GM12878 (cell line): ENCODE measurements at regions not wholly inside any gene's neighbourhood (a gene's known extent, or its start where the extent isn't known, plus 50 kb on each side); places are given as distances from the start of the nearest gene placed in this dataset.

Experiments used
- ATAC-seq: fragments of 200-7000 bp; cut with Tn5 transposase; 3 replicates; pipeline ENCODE4 v1.9.1; 2020; ENCODE audit warnings: mild to moderate bottlenecking, moderate library complexity
- BruUV-seq: library from RNA; stranded (reverse); fragments of 400-500 nt; replicated peaks from 2 replicates; lab custom pipeline; 2021; lab: Mats Ljungman, UMichigan
- CTCF ChIA-PET: fragments of 300-600 bp; sonication (Branson Sonifier 250); formaldehyde crosslinking; extraction: SDS; loops from one replicate; lab custom pipeline; 2021; ENCODE audit warnings: inconsistent platforms; lab: Yijun Ruan, JAX
- POLR2A ChIA-PET: fragments of 350-600 bp; formaldehyde crosslinking; extraction: SDS; loops from one replicate; lab custom pipeline; 2021; ENCODE audit warnings: inconsistent platforms; lab: Charles Lee
- RAD21 ChIA-PET: fragments of 300-600 bp; sonication (Branson Sonifier 250); formaldehyde crosslinking; loops from one replicate; lab custom pipeline; 2023; ENCODE audit warnings: antibody characterized with exemption; ENCODE audit not compliant: unreplicated experiment; lab: Charles Lee
- SMC1A ChIA-PET: fragments of 300-600 bp; sonication (Branson Sonifier 250); formaldehyde crosslinking; loops from one replicate; lab custom pipeline; 2023; ENCODE audit not compliant: unreplicated experiment, uncharacterized antibody; lab: Charles Lee
- DNase-seq: peaks from one replicate; pipeline ENCODE4 v3.0.0-alpha.2; 2011; ENCODE audit warnings: low read depth, low spot score
- FAIRE-seq: peaks from 3 replicates; lab custom pipeline; 2011; peaks lifted over from hg19 to GRCh38; lab: Jason Lieb, UNC
- H2AFZ ChIP-seq: 2 replicates; pipeline ENCODE4 v1.6.0; 2011; ENCODE audit warnings: low read depth, low read length, control low read depth; ENCODE audit not compliant: control insufficient read depth
- H3K27ac ChIP-seq: 2 replicates; pipeline ENCODE4 v1.5.1; 2011; ENCODE audit warnings: control low read depth; ENCODE audit not compliant: control insufficient read depth, insufficient read depth
- H3K27me3 ChIP-seq, 2 experiments: replicated peaks in 1 of 2; 2 replicates each; pipeline versions ENCODE4 v1.6.0 to v1.6.1; 2011; ENCODE audit warnings: low read length in 1 of 2; ENCODE audit not compliant: control insufficient read depth in 2 of 2, insufficient read depth in 2 of 2
- H3K36me3 ChIP-seq, 2 experiments: 2 replicates each; pipeline ENCODE4 v1.5.1; 2011; ENCODE audit warnings: low read length in 1 of 2; ENCODE audit not compliant: control insufficient read depth in 2 of 2, insufficient read depth in 2 of 2
- H3K4me1 ChIP-seq: 2 replicates; pipeline ENCODE4 v1.6.1; 2011; ENCODE audit warnings: mild to moderate bottlenecking, low read length, moderate library complexity, mixed read lengths; ENCODE audit not compliant: control insufficient read depth, insufficient read depth
- H3K4me2 ChIP-seq: 2 replicates; pipeline ENCODE4 v1.6.0; 2011; ENCODE audit warnings: control low read depth; ENCODE audit not compliant: control insufficient read depth, insufficient read depth
- H3K4me3 ChIP-seq: fragments of 200-600 bp; sonication (generic); 2 replicates; pipeline ENCODE4 v1.5.1; 2016
- H3K79me2 ChIP-seq: 2 replicates; pipeline ENCODE4 v1.6.0; 2011; ENCODE audit warnings: low read length; ENCODE audit not compliant: control insufficient read depth, insufficient read depth
- H3K9ac ChIP-seq: 2 replicates; pipeline ENCODE4 v1.8.0; 2011; ENCODE audit warnings: low read length, control low read depth, mixed read lengths; ENCODE audit not compliant: control insufficient read depth, insufficient read depth
- H3K9me3 ChIP-seq: replicated peaks from 3 replicates; pipeline ENCODE4 v1.5.1; 2011; ENCODE audit warnings: mild to moderate bottlenecking, low read length; ENCODE audit not compliant: control insufficient read depth, insufficient read depth
- H4K20me1 ChIP-seq: 2 replicates; pipeline ENCODE4 v1.6.0; 2011; ENCODE audit not compliant: control insufficient read depth, insufficient read depth
- ATF7 ChIP-seq: fragments of 450-650 bp; IDR thresholded peaks from 2 replicates; pipeline ENCODE4 v1.6.1; 2016; ENCODE audit warnings: low read depth, mild to moderate bottlenecking
- CREB1 ChIP-seq: IDR thresholded peaks from 2 replicates; pipeline ENCODE4 v1.6.1; 2012; ENCODE audit warnings: low read depth, mild to moderate bottlenecking, inconsistent platforms
- JUNB ChIP-seq: IDR thresholded peaks from 2 replicates; pipeline ENCODE4 v1.6.1; 2016; ENCODE audit warnings: antibody characterized with exemption, mild to moderate bottlenecking
- JUND ChIP-seq: IDR thresholded peaks from 2 replicates; pipeline ENCODE4 v1.6.1; 2012; ENCODE audit warnings: low read depth, mild to moderate bottlenecking, low read length, improper control_type of control experiment, moderate library complexity
- LARP7 ChIP-seq: fragments of 450-650 bp; IDR thresholded peaks from 2 replicates; pipeline ENCODE4 v1.6.1; 2017; ENCODE audit warnings: mild to moderate bottlenecking
- MEF2A ChIP-seq: IDR thresholded peaks from 2 replicates; pipeline ENCODE4 v1.6.1; 2011; ENCODE audit warnings: low read depth, mild to moderate bottlenecking, low read length, moderate library complexity; ENCODE audit not compliant: insufficient read depth
- MTA2 ChIP-seq: fragments of 450-650 bp; IDR thresholded peaks from 2 replicates; pipeline ENCODE4 v1.6.1; 2016; ENCODE audit warnings: low read depth, mild to moderate bottlenecking, moderate library complexity
- NFXL1 ChIP-seq: fragments of 450-650 bp; IDR thresholded peaks from 2 replicates; pipeline ENCODE4 v1.6.1; 2017; ENCODE audit warnings: antibody characterized with exemption, mild to moderate bottlenecking, borderline replicate concordance
- POLR2AphosphoS2 ChIP-seq: IDR thresholded peaks from 2 replicates; pipeline ENCODE4 v1.6.1; 2011; ENCODE audit warnings: low read depth, mild to moderate bottlenecking, low read length, improper control_type of control experiment, moderate library complexity
- RAD51 ChIP-seq: fragments of 450-650 bp; IDR thresholded peaks from 2 replicates; pipeline ENCODE4 v1.6.1; 2016; ENCODE audit warnings: moderate library complexity, mild to moderate bottlenecking, inconsistent platforms
- RBBP5 ChIP-seq: fragments of 200-600 bp; sonication (generic); conservative IDR thresholded peaks from 2 replicates; pipeline ENCODE4 v1.6.1; 2016
- RUNX3 ChIP-seq: IDR thresholded peaks from 2 replicates; pipeline ENCODE4 v1.6.1; 2012; ENCODE audit warnings: low read length, inconsistent platforms
- SKIL ChIP-seq: fragments of 450-650 bp; IDR thresholded peaks from 2 replicates; pipeline ENCODE4 v1.6.1; 2017; ENCODE audit warnings: mild to moderate bottlenecking, low read depth, inconsistent platforms; ENCODE audit not compliant: poor library complexity, severe bottlenecking
- SMC3 ChIP-seq: IDR thresholded peaks from 2 replicates; pipeline ENCODE4 v1.6.1; 2011; ENCODE audit warnings: low read length, improper control_type of control experiment, borderline replicate concordance
- SP1 ChIP-seq: IDR thresholded peaks from one replicate; pipeline ENCODE4 v1.6.1; 2011; ENCODE audit warnings: low read depth, low read length
- SPI1 ChIP-seq: IDR thresholded peaks from 2 replicates; pipeline ENCODE4 v1.6.1; 2011; ENCODE audit warnings: low read depth, mild to moderate bottlenecking, low read length, moderate library complexity, borderline replicate concordance; ENCODE audit not compliant: insufficient read depth
- SREBF2 ChIP-seq: IDR thresholded peaks from 2 replicates; pipeline ENCODE4 v1.6.1; 2012; ENCODE audit warnings: mild to moderate bottlenecking, low read length
- ZBTB11 ChIP-seq: fragments of 450-650 bp; formaldehyde crosslinking; IDR thresholded peaks from 2 replicates; pipeline ENCODE4 v1.5.0; 2022; ENCODE audit warnings: mild to moderate bottlenecking, missing genetic modification characterization
- ZSCAN29 ChIP-seq: fragments of 450-650 bp; IDR thresholded peaks from 2 replicates; pipeline ENCODE4 v1.6.1; 2017; ENCODE audit warnings: mild to moderate bottlenecking, moderate library complexity
- ZZZ3 ChIP-seq: IDR thresholded peaks from 2 replicates; pipeline ENCODE4 v1.6.1; 2011; ENCODE audit warnings: low read depth; ENCODE audit not compliant: control insufficient read depth, insufficient read length
- WGBS: methylation state at CpG from one replicate; pipeline ENCODE4 v1.1.6; 2016; ENCODE audit warnings: low lambda C conversion rate; ENCODE audit not compliant: insufficient replicate concordance, insufficient coverage; ENCODE audit errors: missing lambda C conversion rate; 5-methylcytosine and 5-hydroxymethylcytosine counted together
- in situ Hi-C: fragments of 300-500 bp; cut with MboI; formaldehyde crosslinking; loops from 9 replicates; pipeline ENCODE4 v1.14.3; 2018; ENCODE audit warnings: mixed read lengths
- intact Hi-C: fragments of 100-400 bp; cut with micrococcal nuclease; formaldehyde crosslinking; loops from one replicate; pipeline ENCODE4 v1.14.2; 2022; ENCODE audit not compliant: unreplicated experiment

- WGBS: 3% methylated on average over 6 of the region's 6 CpGs
- H3K4me2 ChIP-seq: peak overlapping the region; percentile 28; the same call in 1 of the 2 replicates
- peak; percentile 61 for ATAC-seq
- TF ChIP-seq LARP7 (no peak), MTA2 (peak; percentile 65), RUNX3 (peak; percentile 57; the same call in 1 of the 2 replicates), POLR2AphosphoS2 (no peak), SMC3 (0 out of 2 replicates have a peak, but pooled peaks have one; percentile 19), SP1 (no peak), RBBP5 (no peak), SREBF2 (no peak), JUND (no peak), SPI1 (peak; percentile 83), JUNB (peak; percentile 69), MEF2A (no peak), CREB1 (no peak), SKIL (peak; percentile 16), RAD51 (peak; percentile 78), ZSCAN29 (no peak), NFXL1 (no peak), ZZZ3 (no peak), ATF7 (peak; percentile 23; the same call in 1 of the 2 replicates), ZBTB11 (CRISPR knock-in tag) (no peak)
Measured at GRCh38 chr14:65351493-65352194, 60.9 kb upstream of the FUT8 start.

More at GRCh38 chr14:65351493-65352194, 60.9 kb upstream of the FUT8 start:
- H3K79me2 ChIP-seq: no peaks in the 10 kb centered on the region; the same call in none of the 2 replicates
- H3K27ac ChIP-seq: peak overlapping the region; percentile 36
- DNase-seq: no peak
- in situ Hi-C loops: no loop called here
- intact Hi-C loops: no loop called here
- peak; percentile 66 for FAIRE-seq
- H3K9ac ChIP-seq: no peak overlapping the region
- no peak overlapping the region; the same call in 1 of the 2 replicates for H2AFZ ChIP-seq
- no peak overlapping the region for H3K4me3 ChIP-seq
- no peaks in the 10 kb centered on the region for H3K27me3 ChIP-seq
- ChIA-PET SMC1A (interaction anchor here (0.7 to 11.3 kb wide), 8 partner anchors 10 to 69 kb away, joined by 3 to 135 read pairs (median 3); no protein-coding TSS in a partner anchor), RAD21 (interaction anchor here (1.0 to 8.9 kb wide), 7 partner anchors 19 to 65 kb away, joined by 3 to 91 read pairs (median 7); no protein-coding TSS in a partner anchor), POLR2A (interaction anchor here (0.9 to 2.9 kb wide), 3 partner anchors 35 to 61 kb away, joined by 3 to 10 read pairs (median 3); no protein-coding TSS in a partner anchor), CTCF (interaction anchor here (0.8 to 2.0 kb wide), 7 partner anchors 8 to 35 kb away, joined by 3 to 5 read pairs (median 4); no protein-coding TSS in a partner anchor)
- no TSS peak for BruUV-seq
- peaks cover 46% of the 10 kb centered on the region for H3K4me1 ChIP-seq
- no peaks in the 10 kb centered on the region for H3K36me3 ChIP-seq
- H4K20me1 ChIP-seq: no peaks in the 10 kb centered on the region
- H3K9me3 ChIP-seq: no peaks in the 10 kb centered on the region; the same call in 2 of the 3 replicates
